ENCODE measurements at regions not wholly inside any gene's neighbourhood (a gene's known extent, or its start where the extent isn't known, plus 50 kb on each side); places are given as distances from the start of the nearest gene placed in this dataset.

DNA sequence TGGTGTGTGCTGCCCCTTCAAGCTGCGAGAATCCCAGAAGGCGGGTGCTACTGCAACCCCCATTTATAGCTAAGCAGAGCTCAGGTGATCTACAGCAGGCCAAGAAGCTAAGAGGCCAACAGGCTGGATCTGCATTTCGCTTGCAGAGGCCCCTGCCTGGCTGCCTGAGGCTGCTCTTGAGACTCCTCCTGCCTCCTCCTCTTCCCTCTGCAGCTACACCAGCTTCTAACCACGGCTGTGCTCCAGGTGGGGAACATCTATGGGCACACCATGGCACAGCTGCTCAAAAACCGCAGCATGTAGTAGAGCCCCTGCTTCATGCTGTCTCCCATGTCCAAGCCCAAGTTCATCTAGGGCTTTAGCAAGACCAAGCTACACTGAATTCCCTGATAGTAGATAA lies 72.9 kb upstream of the ZNF678 start:
- POLR2A ChIA-PET: no interaction called here
- TF ChIP-seq POLR2AphosphoS5 (IDR thresholded peaks at IDR 0.05; ENCODE audit: low read depth, low read length): no peak
- no peak for TF ChIP-seq ZFX (IDR thresholded peaks at IDR 0.05)
- TF ChIP-seq EGR1 (IDR thresholded peaks at IDR 0.05; ENCODE audit: low read depth): no peak
- TF ChIP-seq FOSL1 (IDR thresholded peaks at IDR 0.05; ENCODE audit: low read depth): no peak
- TF ChIP-seq CBX3 (IDR thresholded peaks at IDR 0.05; ENCODE audit: low read depth): no peak
- TF ChIP-seq ATF3 (IDR thresholded peaks at IDR 0.05): no peak
- no peak for TF ChIP-seq TCF7L2 (IDR thresholded peaks at IDR 0.05; ENCODE audit: borderline replicate concordance, extremely low read depth, insufficient read depth, insufficient read length)
- TF ChIP-seq, protein P1, sequence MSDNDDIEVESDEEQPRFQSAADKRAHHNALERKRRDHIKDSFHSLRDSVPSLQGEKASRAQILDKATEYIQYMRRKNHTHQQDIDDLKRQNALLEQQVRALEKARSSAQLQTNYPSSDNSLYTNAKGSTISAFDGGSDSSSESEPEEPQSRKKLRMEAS (IDR thresholded peaks at IDR 0.05): no peak
- TF ChIP-seq YY1 (IDR thresholded peaks at IDR 0.05; ENCODE audit: extremely low read depth, insufficient replicate concordance, low read depth, low read length): no peak
- TF ChIP-seq, protein P2, sequence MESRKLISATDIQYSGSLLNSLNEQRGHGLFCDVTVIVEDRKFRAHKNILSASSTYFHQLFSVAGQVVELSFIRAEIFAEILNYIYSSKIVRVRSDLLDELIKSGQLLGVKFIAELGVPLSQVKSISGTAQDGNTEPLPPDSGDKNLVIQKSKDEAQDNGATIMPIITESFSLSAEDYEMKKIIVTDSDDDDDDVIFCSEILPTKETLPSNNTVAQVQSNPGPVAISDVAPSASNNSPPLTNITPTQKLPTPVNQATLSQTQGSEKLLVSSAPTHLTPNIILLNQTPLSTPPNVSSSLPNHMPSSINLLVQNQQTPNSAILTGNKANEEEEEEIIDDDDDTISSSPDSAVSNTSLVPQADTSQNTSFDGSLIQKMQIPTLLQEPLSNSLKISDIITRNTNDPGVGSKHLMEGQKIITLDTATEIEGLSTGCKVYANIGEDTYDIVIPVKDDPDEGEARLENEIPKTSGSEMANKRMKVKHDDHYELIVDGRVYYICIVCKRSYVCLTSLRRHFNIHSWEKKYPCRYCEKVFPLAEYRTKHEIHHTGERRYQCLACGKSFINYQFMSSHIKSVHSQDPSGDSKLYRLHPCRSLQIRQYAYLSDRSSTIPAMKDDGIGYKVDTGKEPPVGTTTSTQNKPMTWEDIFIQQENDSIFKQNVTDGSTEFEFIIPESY (IDR thresholded peaks at IDR 0.05; ENCODE audit: extremely low read depth, insufficient replicate concordance, low read length): no peak
- TF ChIP-seq EZH2phosphoT487 (IDR thresholded peaks at IDR 0.05; ENCODE audit: borderline replicate concordance): no peak
- TF ChIP-seq POLR2A (IDR thresholded peaks at IDR 0.05; ENCODE audit: borderline replicate concordance, extremely low read depth, insufficient read depth, insufficient read length): no peak
- TF ChIP-seq RAD21 (IDR thresholded peaks at IDR 0.05; ENCODE audit: low read depth): no peak

More for the DNA sequence above, 72.9 kb upstream of the ZNF678 start:
- Histone ChIP-seq H4K20me1 (ENCODE audit: insufficient read depth) (no peaks in the 10 kb centered on the region), H3K4me1 (ENCODE audit: control insufficient read depth in 1 of 2, insufficient read depth in 2 of 2, low read length in 2 of 2) (no peaks in the 10 kb centered on the region), H3K9me3 (ENCODE audit: control insufficient read depth in 1 of 2, insufficient read depth in 1 of 2, low read depth in 1 of 2, low read length in 2 of 2) (no peaks in the 10 kb centered on the region), H3K27me3 (ENCODE audit: insufficient read depth, low read length) (no peaks in the 10 kb centered on the region), H3K36me3 (ENCODE audit: control insufficient read depth in 1 of 2, insufficient read depth in 2 of 2, low read length in 2 of 2) (no peaks in the 10 kb centered on the region), H3K4me3 (replicated peaks in 1 of 2; ENCODE audit: low read depth in 1 of 2, low read length in 2 of 2) (no peak overlapping the region), H3K27ac (ENCODE audit: low read depth, low read length) (no peak overlapping the region), H2AFZ (ENCODE audit: low read depth, low read length, poor library complexity, severe bottlenecking) (no peak overlapping the region), H3K4me2 (ENCODE audit: low read length) (no peak overlapping the region), H3K9ac (ENCODE audit: low read length) (no peak overlapping the region), H3K9me2 (ENCODE audit: insufficient read depth) (no peaks in the 10 kb centered on the region), H3K79me2 (ENCODE audit: insufficient read depth, low read length) (no peaks in the 10 kb centered on the region)
- no TSS peak for BruUV-seq (replicated peaks)
- ChIA-PET RAD21 (ENCODE audit: low non-redundant PET in 1 of 2, low total read pairs in 2 of 2, uncharacterized antibody in 2 of 2, unreplicated experiment in 2 of 2) (no interaction called here), CTCF (no interaction called here)
- DNase-seq (ENCODE audit: low read depth, low spot score): no peak
- no peak for ATAC-seq
- intact Hi-C loops (cut with micrococcal nuclease): no loop called here
